ENCODE measurements at regions not wholly inside any gene's neighbourhood (a gene's known extent, or its start where the extent isn't known, plus 50 kb on each side); places are given as distances from the start of the nearest gene placed in this dataset.

- H3K9me3 ChIP-seq (ENCODE audit: control insufficient read depth, insufficient read depth, low read depth, low read length) = no peaks in the 10 kb centered on the region
- H3K4me2 ChIP-seq (ENCODE audit: extremely low read depth, insufficient read depth, low read length) = peak overlapping the region; percentile 47
- peaks cover 22% of the 10 kb centered on the region for H3K4me1 ChIP-seq (ENCODE audit: control insufficient read depth, extremely low read depth, insufficient read depth, low read length)
- peak; percentile 87 to 90 for DNase-seq (ENCODE audit: low read depth in 2 of 2)
- no peaks in the 10 kb centered on the region for H3K36me3 ChIP-seq (ENCODE audit: control insufficient read depth, insufficient read depth, low read length)
- no peak overlapping the region for H3K9ac ChIP-seq (ENCODE audit: insufficient read depth, low read length)
- H4K20me1 ChIP-seq (ENCODE audit: control insufficient read depth, extremely low read depth, insufficient read depth, low read length) = no peaks in the 10 kb centered on the region
- no peaks in the 10 kb centered on the region for H3K79me2 ChIP-seq (ENCODE audit: control insufficient read depth, insufficient read depth, low read length)
- no peak overlapping the region for H2AFZ ChIP-seq (ENCODE audit: low read length)
- H3K27me3 ChIP-seq (ENCODE audit: control insufficient read depth, insufficient read depth, low read length) = no peaks in the 10 kb centered on the region
- H3K4me3 ChIP-seq (replicated peaks in 1 of 4; ENCODE audit: control extremely low read depth in 1 of 4, insufficient read depth in 1 of 4, low read depth in 3 of 4, low read length in 4 of 4) = no peak overlapping the region
- no peak overlapping the region for H3K27ac ChIP-seq (ENCODE audit: insufficient read depth, low read length)
- TF ChIP-seq EZH2 (IDR thresholded peaks at IDR 0.05; ENCODE audit: low read length, missing control alignments) (no peak), CTCF (conservative IDR thresholded peaks at IDR 0.05 in 1 of 2, IDR thresholded peaks at IDR 0.05 in 1 of 2; ENCODE audit: low read depth in 1 of 2, low read length in 2 of 2) (no peak)
Measured at GRCh38 chr4:140260227-140260626, 106.2 kb upstream of the MAML3 start.

GRCh38 chr4:140258476-140258875, 104.5 kb upstream of the MAML3 start:
- H3K36me3 ChIP-seq (ENCODE audit: control insufficient read depth, insufficient read depth, low read length) = no peaks in the 10 kb centered on the region

GRCh38 chr4:140257461-140258305, 103.7 kb upstream of the MAML3 start:
- H3K79me2 ChIP-seq (ENCODE audit: control insufficient read depth, insufficient read depth, low read length) = no peaks in the 10 kb centered on the region
- H3K4me1 ChIP-seq (ENCODE audit: control insufficient read depth, extremely low read depth, insufficient read depth, low read length) = peaks cover 24% of the 10 kb centered on the region
- H4K20me1 ChIP-seq (ENCODE audit: control insufficient read depth, extremely low read depth, insufficient read depth, low read length) = no peaks in the 10 kb centered on the region
- DNase-seq (ENCODE audit: low read depth in 2 of 2) = peak in 1 of 2 donors; percentile 30
- no peak overlapping the region for H2AFZ ChIP-seq (ENCODE audit: low read length)
- H3K4me3 ChIP-seq (replicated peaks in 1 of 4; ENCODE audit: control extremely low read depth in 1 of 4, insufficient read depth in 1 of 4, low read depth in 3 of 4, low read length in 4 of 4) = no peak overlapping the region
- no peaks in the 10 kb centered on the region for H3K27me3 ChIP-seq (ENCODE audit: control insufficient read depth, insufficient read depth, low read length)
- H3K27ac ChIP-seq (ENCODE audit: insufficient read depth, low read length) = peak overlapping the region; percentile 49
- H3K9me3 ChIP-seq (ENCODE audit: control insufficient read depth, insufficient read depth, low read depth, low read length) = no peaks in the 10 kb centered on the region
- no peak overlapping the region for H3K4me2 ChIP-seq (ENCODE audit: extremely low read depth, insufficient read depth, low read length)
- TF ChIP-seq EZH2 (IDR thresholded peaks at IDR 0.05; ENCODE audit: low read length, missing control alignments) = no peak
- TF ChIP-seq CTCF (conservative IDR thresholded peaks at IDR 0.05 in 1 of 2, IDR thresholded peaks at IDR 0.05 in 1 of 2; ENCODE audit: low read depth in 1 of 2, low read length in 2 of 2) = no peak
- H3K9ac ChIP-seq (ENCODE audit: insufficient read depth, low read length) = no peak overlapping the region
- H3K36me3 ChIP-seq (ENCODE audit: control insufficient read depth, insufficient read depth, low read length) = no peaks in the 10 kb centered on the region

More at GRCh38 chr4:140258476-140258875, 104.5 kb upstream of the MAML3 start:
- Histone ChIP-seq H3K27me3 (ENCODE audit: control insufficient read depth, insufficient read depth, low read length) (no peaks in the 10 kb centered on the region), H3K27ac (ENCODE audit: insufficient read depth, low read length) (no peak overlapping the region), H2AFZ (ENCODE audit: low read length) (no peak overlapping the region), H3K4me1 (ENCODE audit: control insufficient read depth, extremely low read depth, insufficient read depth, low read length) (peaks cover 24% of the 10 kb centered on the region), H3K9ac (ENCODE audit: insufficient read depth, low read length) (no peak overlapping the region), H3K79me2 (ENCODE audit: control insufficient read depth, insufficient read depth, low read length) (no peaks in the 10 kb centered on the region), H4K20me1 (ENCODE audit: control insufficient read depth, extremely low read depth, insufficient read depth, low read length) (no peaks in the 10 kb centered on the region), H3K4me2 (ENCODE audit: extremely low read depth, insufficient read depth, low read length) (no peak overlapping the region), H3K9me3 (ENCODE audit: control insufficient read depth, insufficient read depth, low read depth, low read length) (no peaks in the 10 kb centered on the region), H3K4me3 (replicated peaks in 1 of 4; ENCODE audit: control extremely low read depth in 1 of 4, insufficient read depth in 1 of 4, low read depth in 3 of 4, low read length in 4 of 4) (no peak overlapping the region)
- DNase-seq (ENCODE audit: low read depth in 2 of 2) = no peak
- TF ChIP-seq EZH2 (IDR thresholded peaks at IDR 0.05; ENCODE audit: low read length, missing control alignments) (no peak), CTCF (conservative IDR thresholded peaks at IDR 0.05 in 1 of 2, IDR thresholded peaks at IDR 0.05 in 1 of 2; ENCODE audit: low read depth in 1 of 2, low read length in 2 of 2) (no peak)

All from fibroblast of lung (primary cell).